HG03175 (cell line): ENCODE measurements at regions not wholly inside any gene's neighbourhood (a gene's known extent, or its start where the extent isn't known, plus 50 kb on each side); places are given as distances from the start of the nearest gene placed in this dataset.
"Not testable (repeated sequence)": the region's sequence is repeated elsewhere in the genome, so short reads cannot be mapped to it uniquely, and the experiment has no call there.

ENCODE experiments used
- ATAC-seq: cut with Tn5 transposase; IDR thresholded peaks from one replicate; pipeline ENCODE4 v1.9.1; 2021; ENCODE audit warnings: mild to moderate bottlenecking, moderate library complexity; ENCODE audit not compliant: unreplicated experiment

GRCh38 chr20:29119684-29120083 is 2137.8 kb upstream of the DEFB115 start:
- not testable (repeated sequence) for ATAC-seq

- ATAC-seq: not testable (repeated sequence)
These were observed 2137.4 kb upstream of the DEFB115 start for GRCh38 chr20:29120088-29120487.

GRCh38 chr20:29120575-29120974 is 2136.9 kb upstream of the DEFB115 start:
- not testable (repeated sequence) for ATAC-seq

- ATAC-seq: not testable (repeated sequence)
These were observed 2134.7 kb upstream of the DEFB115 start for GRCh38 chr20:29122784-29123183.

GRCh38 chr20:29123861-29124260 is 2133.6 kb upstream of the DEFB115 start:
- ATAC-seq: no peak
